Hematopoietic multipotent progenitor cell (in vitro differentiated cells): ENCODE measurements at regions not wholly inside any gene's neighbourhood (a gene's known extent, or its start where the extent isn't known, plus 50 kb on each side); places are given as distances from the start of the nearest gene placed in this dataset.
"Not testable (repeated sequence)": the region's sequence is repeated elsewhere in the genome, so short reads cannot be mapped to it uniquely, and the experiment has no call there.

ENCODE experiments used
- DNase-seq, 3 donors: peaks; one replicate each; pipeline ENCODE4 v3.0.0-alpha.2; 2011 to 2015; ENCODE audit warnings: low read depth in 2 of 3, low spot score in 2 of 3

GRCh38 chr2:187610450-187610849, 56.2 kb upstream of the TFPI start:
- DNase-seq: not testable (repeated sequence)

DNA sequence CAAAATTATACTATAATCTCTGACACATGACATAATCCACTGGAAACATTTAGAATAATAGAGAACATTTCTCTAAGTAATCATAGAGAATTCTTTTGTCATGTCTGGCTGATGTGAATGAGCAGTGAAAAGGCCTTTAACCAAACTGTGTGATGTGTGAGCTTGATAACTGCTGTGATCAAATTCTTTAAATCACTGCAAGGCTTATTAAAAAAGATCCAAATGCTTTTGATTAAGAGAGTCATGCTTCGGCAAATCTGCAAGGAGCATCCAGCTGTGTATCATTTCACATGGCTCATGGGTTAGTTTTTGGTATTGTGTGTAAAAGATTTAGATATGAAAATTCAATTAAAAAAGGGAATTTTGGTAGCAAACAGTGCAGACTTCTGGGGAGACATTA, 58.6 kb upstream of the TFPI start:
- no peak for DNase-seq

DNA sequence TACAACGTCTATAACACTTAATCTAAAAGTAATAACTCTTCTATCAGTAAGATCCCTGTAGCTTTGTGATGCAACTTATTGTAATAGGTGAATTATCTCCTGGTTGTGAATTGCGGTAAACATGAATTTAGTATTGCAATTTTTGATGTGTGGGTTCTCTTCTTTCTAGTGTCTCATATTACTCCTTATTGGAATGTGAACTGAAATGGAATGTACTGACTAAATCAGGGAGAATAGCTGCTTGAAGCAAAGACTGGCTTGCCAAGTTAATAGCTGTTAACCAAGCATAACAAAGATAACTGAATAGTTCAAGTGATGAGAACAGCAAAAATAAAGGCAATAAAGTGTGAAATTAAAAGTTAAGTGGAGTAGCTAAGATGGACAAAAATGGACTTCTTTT, 60.5 kb upstream of the TFPI start:
- DNase-seq: no peak

- no peak for DNase-seq
Measured at GRCh38 chr2:187615364-187615763, 61.1 kb upstream of the TFPI start.

DNA sequence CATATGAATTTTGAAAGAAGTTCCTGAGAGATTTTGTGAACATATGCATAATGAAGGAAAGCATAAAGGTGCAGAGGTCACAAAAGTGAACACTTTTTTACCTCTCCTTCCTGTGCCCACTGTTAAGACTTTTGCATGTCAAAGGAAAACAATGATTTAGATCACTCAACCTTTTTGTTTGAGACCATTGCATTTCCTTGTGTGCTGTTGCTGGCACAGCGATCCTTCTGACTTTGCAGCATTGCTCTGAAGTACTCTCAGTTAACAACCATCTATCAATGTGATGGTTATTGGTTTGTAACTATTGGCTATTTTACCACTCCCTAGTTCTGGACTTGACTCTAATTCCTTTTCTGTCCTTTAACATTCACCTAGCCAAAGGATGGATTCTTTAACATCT, 61.7 kb upstream of the TFPI start:
- DNase-seq: no peak

DNA sequence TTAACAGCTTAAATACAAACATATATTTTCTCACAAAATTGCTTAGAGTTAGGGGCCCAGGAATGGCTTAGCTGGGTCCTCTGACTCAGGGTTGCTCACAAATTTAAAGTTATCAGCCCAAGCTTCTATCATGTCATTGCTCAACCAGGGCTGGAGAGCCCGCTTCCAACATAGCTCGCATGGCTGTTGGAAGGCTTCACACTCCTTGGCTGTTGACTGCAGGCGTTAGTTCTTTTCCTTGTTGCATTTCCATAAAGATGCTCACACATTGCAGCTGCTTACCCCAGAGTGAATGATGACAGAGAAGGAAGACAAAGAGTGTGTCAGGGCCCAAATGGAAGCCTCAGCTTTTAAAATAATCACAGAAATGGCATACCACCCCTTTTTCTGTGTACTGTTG, 62.9 kb upstream of the TFPI start:
- no peak for DNase-seq

DNA sequence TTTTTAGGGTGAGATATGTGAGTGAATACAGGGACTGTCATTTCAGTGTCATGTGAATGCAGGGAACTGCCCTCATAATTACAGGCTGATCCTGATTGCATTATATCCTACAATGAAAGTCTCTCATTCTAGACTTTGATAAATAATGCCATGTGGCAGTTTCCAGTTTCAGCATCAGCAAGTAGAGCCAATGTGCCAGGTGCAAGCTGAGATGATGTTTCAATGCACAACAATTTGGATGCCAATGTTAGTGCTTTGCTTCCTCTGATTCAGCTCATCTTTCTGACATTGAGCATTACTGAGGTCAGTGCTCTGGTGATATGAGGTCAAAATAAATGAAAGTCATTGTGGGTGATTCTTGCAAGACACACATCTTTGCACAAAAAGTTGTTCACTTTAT, 63.7 kb upstream of the TFPI start:
- DNase-seq: no peak

- no peak for DNase-seq
Measured at GRCh38 chr2:187618813-187619212, 64.6 kb upstream of the TFPI start.

DNA sequence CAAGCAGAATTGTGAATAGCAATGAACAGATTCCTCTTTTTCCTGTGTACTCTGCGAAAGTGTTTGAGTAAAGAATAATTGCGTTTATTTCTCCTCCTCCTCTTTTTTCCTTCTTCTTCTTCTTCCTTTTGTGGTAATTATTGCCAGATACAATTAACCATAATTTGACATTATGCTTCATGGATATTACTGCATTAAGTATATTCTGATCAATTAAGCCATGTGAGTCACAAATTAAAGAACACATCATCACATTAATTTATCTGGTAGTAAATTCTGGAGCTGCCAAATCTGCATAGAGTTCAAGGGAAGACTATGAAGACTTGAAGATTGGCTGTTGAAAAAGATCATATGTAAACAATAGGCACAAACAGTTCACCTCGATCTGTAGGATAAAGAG, 72.9 kb upstream of the TFPI start:
- no peak for DNase-seq

DNA sequence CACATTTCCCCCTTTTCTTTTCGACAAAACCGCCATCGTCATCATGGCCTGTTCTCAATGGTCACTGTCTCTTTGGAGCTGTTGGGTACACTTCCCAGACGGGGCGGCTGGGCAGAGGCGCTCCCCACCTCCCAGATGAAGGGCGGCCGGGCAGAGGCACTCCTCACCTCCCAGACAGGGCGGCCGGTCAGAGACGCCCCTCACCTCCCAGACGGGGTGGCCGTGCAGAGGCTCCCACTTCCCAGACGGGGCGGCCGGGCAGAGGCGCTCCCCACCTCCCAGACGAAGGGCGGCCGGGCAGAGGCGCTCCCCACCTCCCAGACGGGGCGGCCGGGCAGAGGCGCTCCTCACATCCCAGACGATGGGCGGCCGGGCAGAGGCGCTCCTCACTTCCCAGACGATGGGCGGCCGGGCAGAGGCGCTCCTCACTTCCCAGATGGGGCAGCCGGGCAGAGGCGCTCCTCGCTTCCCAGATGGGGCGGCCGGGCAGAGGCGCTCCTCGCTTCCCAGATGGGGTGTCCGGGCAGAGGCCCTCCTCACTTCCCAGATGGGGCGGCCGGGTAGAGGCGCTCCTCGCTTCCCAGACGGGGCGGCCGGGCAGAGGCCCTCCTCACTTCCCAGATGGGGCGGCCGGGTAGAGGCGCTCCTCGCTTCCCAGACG, 82.6 kb upstream of the TFPI start:
- not testable (repeated sequence) for DNase-seq

- DNase-seq: not testable (repeated sequence)
Measured at GRCh38 chr2:187637392-187637740, 83.1 kb upstream of the TFPI start.

DNA sequence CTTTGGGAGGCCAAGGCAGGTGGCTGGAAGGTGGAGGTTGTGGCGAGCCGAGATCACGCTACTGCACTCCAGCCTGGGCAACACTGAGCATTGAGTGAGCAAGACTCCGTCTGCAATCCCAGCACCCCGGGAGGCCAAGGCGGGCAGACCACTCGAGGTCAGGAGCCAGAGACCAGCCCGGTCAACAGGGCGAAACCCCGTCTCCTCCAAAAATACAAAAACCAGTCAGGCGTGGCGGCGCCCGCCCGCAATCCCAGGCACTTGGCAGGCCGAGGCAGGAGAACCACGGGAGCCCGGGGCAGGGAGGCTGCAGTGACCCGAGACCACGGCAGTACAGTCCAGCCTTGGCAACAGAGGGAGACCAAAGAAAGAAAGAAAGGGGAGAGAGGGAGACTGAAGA, 83.5 kb upstream of the TFPI start:
- not testable (repeated sequence) for DNase-seq

- DNase-seq: no peak
Measured at GRCh38 chr2:187638840-187639239, 84.6 kb upstream of the TFPI start.

GRCh38 chr2:187640926-187641510, 86.8 kb upstream of the TFPI start:
- DNase-seq: no peak

GRCh38 chr2:187642498-187642897, 88.3 kb upstream of the TFPI start:
- no peak for DNase-seq

GRCh38 chr2:187644486-187644885, 90.3 kb upstream of the TFPI start:
- DNase-seq: no peak

DNA sequence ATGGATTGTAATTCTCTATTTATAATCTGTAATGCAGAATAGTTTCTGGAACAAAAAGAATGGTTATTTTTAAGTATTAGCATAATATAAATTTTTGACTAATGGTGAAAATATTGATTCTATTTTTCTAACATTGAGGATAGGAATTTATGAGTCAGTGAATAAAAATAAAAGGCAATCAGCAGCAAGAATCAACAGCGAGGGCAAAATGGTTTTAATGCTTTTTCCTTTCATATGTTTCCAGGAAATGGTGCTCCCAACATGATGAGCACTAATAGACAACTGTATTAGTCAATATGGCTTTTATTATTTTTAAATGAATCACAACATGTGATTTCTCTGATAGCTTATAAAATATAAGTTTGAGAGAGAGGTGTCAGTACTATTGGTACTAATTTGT, 90.7 kb upstream of the TFPI start:
- DNase-seq: no peak

DNA sequence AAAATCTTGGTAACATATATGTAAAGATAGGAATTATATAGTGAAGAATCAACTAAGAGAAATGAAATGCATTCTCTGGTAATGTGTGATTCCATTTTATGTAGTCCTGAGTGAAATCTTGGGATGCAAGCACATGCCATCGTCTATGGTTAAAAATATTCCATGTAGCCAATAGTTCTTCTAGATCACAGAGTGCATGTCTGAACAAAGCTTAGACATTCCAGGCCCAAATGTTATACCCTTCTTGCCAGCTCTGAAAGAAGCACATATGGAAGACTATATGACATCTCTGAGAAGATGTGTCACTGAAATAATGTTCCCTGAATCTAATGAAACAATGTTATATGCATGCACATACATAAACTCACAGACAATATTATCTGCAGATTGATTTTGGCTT, 92.3 kb upstream of the TFPI start:
- DNase-seq: no peak

DNA sequence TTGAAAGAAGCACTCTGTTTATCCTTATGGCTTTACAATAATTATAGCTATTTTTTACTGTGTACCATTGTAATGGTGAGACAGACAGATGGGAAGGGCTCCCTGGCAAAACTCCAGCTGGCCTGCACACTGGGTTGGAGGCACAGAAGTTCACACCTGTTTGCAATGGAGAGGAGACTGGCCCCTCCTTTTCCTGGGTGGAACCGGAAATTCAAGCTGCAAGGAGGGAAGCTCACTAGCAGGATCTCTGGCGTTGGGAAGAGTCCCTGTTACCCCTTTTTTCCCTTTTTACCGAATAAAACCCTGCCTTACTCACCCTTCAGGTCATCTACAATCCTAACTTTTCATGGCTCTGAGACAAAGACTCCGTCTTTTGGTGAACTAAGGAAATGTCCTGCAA, 100.3 kb upstream of the TFPI start:
- DNase-seq: no peak

DNA sequence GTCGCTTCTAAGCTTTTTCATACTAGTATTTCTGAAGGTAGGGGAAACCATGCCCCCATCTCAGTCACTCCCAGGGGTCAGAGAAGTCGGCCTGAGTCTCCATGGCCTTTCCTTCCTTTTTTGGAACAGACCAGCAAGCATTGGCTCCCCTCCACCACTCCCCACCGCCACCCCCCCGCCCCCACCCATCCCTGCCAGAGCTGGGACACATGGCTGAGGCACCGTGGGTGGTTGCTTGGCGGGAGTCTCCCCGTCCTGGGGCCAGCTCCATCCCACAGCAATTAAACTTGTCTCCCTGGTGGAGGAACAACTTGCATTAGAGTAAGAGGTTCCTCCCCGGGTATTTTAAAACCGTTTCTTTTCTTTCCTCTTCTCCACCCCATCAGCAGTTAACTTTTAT, 100.8 kb upstream of the TFPI start:
- DNase-seq: no peak

DNA sequence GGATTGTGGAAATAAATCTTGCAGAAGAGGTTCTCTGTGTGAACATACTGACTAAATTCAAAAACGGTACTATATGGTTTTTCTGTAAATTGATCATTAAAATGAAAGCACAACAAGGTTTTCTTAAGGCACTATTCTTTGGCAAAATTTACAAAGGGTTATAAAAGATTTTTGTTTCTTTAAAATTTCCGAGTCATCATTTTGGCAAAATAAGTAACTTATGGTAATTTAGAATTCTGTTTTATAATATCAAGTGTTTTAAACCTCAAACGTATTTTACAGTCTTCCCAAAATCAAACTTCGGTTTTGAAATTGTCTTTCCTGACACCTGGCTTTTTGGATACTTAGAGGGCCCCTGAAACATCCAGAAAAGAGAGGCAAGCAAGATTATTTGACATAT, 101.9 kb upstream of the TFPI start:
- DNase-seq: no peak

DNA sequence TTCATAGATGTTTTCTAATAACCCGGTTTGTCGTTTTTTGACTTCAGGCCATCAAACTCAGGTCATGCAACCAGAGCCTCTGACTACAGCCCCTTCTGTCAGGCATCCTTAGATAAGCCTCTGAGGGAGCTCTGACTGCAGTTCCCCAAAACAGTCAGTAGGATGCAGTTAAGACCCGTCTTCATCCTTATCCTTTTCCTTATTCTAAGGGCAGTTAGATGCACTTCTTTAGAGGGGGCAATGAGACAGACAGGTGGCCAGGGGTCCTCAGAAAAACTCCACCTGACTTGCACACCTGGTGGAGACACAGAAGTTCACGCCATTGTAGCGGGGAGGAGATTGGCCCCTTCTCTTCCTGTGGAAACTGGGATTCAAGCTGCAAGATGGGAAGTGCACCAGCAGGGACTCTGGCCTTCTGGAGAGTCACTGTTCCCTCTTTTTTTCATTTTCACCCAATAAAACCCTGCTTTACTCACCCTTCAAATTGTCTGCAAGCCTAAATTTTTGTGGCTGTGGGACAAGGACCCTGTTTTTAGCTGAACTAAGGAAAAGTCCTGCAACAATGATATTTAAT, 104.8 kb upstream of the TFPI start:
- DNase-seq: no peak

- DNase-seq: not testable (repeated sequence)
Measured at GRCh38 chr2:187676050-187676449, 121.8 kb upstream of the TFPI start.
